ENCODE measurements at regions not wholly inside any gene's neighbourhood (a gene's known extent, or its start where the extent isn't known, plus 50 kb on each side); places are given as distances from the start of the nearest gene placed in this dataset.

GRCh38 chr12:54129028-54129903, 59.5 kb downstream of the SMUG1 start:
- Histone ChIP-seq H2AFZ (ENCODE audit: low read depth) (no peak overlapping the region), H3K4me1 (ENCODE audit: low read depth, poor library complexity, severe bottlenecking) (no peaks in the 10 kb centered on the region), H3K27ac (no peak overlapping the region), H4K20me1 (ENCODE audit: insufficient read depth) (no peaks in the 10 kb centered on the region), H3K4me3 (IDR thresholded peaks at IDR 0.05; ENCODE audit: insufficient read depth, low read depth, low read length) (no peak overlapping the region), H3K4me2 (no peak overlapping the region), H3K9ac (no peak overlapping the region), H3K79me2 (ENCODE audit: insufficient read depth, low read depth) (no peaks in the 10 kb centered on the region), H3K36me3 (ENCODE audit: insufficient read depth) (no peaks in the 10 kb centered on the region), H3K27me3 (ENCODE audit: insufficient read depth, low read depth) (peaks cover 94% of the 10 kb centered on the region)
- TF ChIP-seq, protein P1, sequence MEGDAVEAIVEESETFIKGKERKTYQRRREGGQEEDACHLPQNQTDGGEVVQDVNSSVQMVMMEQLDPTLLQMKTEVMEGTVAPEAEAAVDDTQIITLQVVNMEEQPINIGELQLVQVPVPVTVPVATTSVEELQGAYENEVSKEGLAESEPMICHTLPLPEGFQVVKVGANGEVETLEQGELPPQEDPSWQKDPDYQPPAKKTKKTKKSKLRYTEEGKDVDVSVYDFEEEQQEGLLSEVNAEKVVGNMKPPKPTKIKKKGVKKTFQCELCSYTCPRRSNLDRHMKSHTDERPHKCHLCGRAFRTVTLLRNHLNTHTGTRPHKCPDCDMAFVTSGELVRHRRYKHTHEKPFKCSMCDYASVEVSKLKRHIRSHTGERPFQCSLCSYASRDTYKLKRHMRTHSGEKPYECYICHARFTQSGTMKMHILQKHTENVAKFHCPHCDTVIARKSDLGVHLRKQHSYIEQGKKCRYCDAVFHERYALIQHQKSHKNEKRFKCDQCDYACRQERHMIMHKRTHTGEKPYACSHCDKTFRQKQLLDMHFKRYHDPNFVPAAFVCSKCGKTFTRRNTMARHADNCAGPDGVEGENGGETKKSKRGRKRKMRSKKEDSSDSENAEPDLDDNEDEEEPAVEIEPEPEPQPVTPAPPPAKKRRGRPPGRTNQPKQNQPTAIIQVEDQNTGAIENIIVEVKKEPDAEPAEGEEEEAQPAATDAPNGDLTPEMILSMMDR (conservative IDR thresholded peaks at IDR 0.05; ENCODE audit: low read depth, low read length), result no peak
